BJ (cell line): ENCODE measurements at regions not wholly inside any gene's neighbourhood (a gene's known extent, or its start where the extent isn't known, plus 50 kb on each side); places are given as distances from the start of the nearest gene placed in this dataset.

Source experiments
- CTCF ChIA-PET: fragments of 350-600 bp; formaldehyde crosslinking; extraction: SDS; loops from one replicate; lab custom pipeline; 2021; ENCODE audit warnings: antibody characterized with exemption, inconsistent platforms; lab: Yijun Ruan, JAX
- POLR2A ChIA-PET: fragments of 300-600 bp; sonication (Branson Sonifier 250); formaldehyde crosslinking; extraction: SDS; loops from one replicate; lab custom pipeline; 2021; ENCODE audit warnings: antibody characterized with exemption; lab: Charles Lee
- DNase-seq: peaks from one replicate; pipeline ENCODE4 v3.0.0-alpha.2; 2011; ENCODE audit warnings: low read depth
- H3K27me3 ChIP-seq: 2 replicates; pipeline ENCODE4 v1.6.0; 2011; ENCODE audit warnings: low read length; ENCODE audit not compliant: control insufficient read depth, insufficient read depth
- H3K36me3 ChIP-seq: 2 replicates; pipeline ENCODE4 v1.5.1; 2011; ENCODE audit warnings: low read length; ENCODE audit not compliant: control insufficient read depth, insufficient read depth
- H3K4me3 ChIP-seq: 2 replicates; pipeline ENCODE4 v1.5.1; 2011; ENCODE audit warnings: low read depth, mild to moderate bottlenecking, control low read depth, low read length
- TF ChIP-seq, protein P1 (sequence below): IDR thresholded peaks from 2 replicates; pipeline ENCODE4 v1.5.1; 2011; ENCODE audit warnings: low read depth, mild to moderate bottlenecking, control low read depth, inconsistent platforms, low read length, moderate library complexity; ENCODE audit not compliant: insufficient read depth

- ChIA-PET POLR2A (no interaction called here), CTCF (no interaction called here)
- DNase-seq: no peak
- Histone ChIP-seq H3K4me3 (no peak overlapping the region), H3K36me3 (no peaks in the 10 kb centered on the region), H3K27me3 (no peaks in the 10 kb centered on the region)
- TF ChIP-seq, protein P1, sequence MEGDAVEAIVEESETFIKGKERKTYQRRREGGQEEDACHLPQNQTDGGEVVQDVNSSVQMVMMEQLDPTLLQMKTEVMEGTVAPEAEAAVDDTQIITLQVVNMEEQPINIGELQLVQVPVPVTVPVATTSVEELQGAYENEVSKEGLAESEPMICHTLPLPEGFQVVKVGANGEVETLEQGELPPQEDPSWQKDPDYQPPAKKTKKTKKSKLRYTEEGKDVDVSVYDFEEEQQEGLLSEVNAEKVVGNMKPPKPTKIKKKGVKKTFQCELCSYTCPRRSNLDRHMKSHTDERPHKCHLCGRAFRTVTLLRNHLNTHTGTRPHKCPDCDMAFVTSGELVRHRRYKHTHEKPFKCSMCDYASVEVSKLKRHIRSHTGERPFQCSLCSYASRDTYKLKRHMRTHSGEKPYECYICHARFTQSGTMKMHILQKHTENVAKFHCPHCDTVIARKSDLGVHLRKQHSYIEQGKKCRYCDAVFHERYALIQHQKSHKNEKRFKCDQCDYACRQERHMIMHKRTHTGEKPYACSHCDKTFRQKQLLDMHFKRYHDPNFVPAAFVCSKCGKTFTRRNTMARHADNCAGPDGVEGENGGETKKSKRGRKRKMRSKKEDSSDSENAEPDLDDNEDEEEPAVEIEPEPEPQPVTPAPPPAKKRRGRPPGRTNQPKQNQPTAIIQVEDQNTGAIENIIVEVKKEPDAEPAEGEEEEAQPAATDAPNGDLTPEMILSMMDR: no peak
Observed at GRCh38 chr12:92553389-92553788, 149.4 kb upstream of the PLEKHG7 start.

DNA sequence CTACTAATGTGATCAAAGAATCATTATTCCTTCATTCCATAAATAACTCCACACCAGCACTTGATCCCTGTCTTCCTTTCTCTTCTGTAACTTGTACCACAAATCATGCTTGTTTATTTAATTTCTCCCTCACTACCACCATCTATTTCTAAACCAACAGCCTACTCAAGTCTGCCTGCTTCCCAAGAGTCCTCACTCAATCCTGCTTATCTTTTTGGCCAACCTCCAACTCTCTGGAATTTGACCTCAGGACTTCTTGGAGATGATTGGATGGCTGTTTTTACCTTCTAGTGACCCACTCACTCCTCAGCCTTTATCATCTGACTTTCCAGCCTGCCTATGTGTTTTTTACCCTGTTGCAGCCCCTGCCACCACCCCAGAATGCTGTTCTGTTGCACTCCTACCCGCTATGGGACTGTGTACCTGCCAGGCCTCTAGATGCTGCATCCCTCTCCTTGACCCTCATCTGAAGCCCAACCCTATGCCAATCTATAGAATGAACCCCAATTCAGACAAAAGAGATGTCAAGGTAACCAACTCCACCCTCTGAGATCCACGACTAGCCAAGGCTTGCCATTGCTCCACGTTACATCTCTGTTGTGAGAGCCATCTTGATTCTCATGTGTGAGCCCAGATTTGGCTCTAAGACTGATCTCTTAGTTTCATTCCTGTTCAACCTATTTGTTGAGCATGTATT, 150.2 kb upstream of the PLEKHG7 start:
- DNase-seq: no peak
- CTCF ChIA-PET: no interaction called here

DNA sequence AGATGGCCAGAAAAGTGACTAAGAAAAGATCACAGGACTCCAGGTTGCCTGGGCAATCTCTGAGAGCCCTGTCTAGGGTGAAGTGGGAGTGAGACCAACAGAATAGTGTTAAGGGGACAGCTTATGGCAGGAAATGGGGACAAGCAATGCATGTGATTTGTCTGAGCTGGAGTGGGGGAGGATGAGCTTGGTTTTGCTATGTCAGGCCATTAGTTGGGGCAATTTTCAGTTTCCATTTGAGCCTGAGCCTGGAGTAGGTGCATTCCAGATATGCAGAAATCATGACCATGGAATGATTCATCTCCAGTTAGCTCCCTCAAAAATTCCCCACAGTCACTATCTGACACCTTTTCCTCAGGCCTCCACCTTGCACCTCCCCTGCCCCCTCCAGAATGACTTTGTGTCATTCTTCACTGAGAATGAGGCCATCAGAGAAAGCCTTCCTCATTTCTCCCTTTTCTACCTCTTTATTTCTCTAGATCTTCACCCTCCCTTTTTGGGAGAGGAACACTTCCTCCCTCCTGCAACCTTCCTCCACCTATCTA, 150.9 kb upstream of the PLEKHG7 start:
- POLR2A ChIA-PET: no interaction called here
- no peaks in the 10 kb centered on the region for H3K36me3 ChIP-seq
- TF ChIP-seq, protein P1: no peak
- no peak overlapping the region for H3K4me3 ChIP-seq
- H3K27me3 ChIP-seq: no peaks in the 10 kb centered on the region
- CTCF ChIA-PET: no interaction called here
- no peak for DNase-seq

More for the DNA sequence above, 150.2 kb upstream of the PLEKHG7 start:
- no peak overlapping the region for H3K4me3 ChIP-seq
- H3K27me3 ChIP-seq: no peaks in the 10 kb centered on the region
- no peaks in the 10 kb centered on the region for H3K36me3 ChIP-seq
- TF ChIP-seq, protein P1: no peak
- POLR2A ChIA-PET: no interaction called here

GRCh38 chr12:92551210-92551609, 151.6 kb upstream of the PLEKHG7 start:
- ChIA-PET POLR2A (no interaction called here), CTCF (interaction anchor here (0.8 kb wide), 1 partner anchor 104 kb away, joined by 3 read pairs; no protein-coding TSS in a partner anchor)
- Histone ChIP-seq H3K36me3 (no peaks in the 10 kb centered on the region), H3K4me3 (no peak overlapping the region), H3K27me3 (no peaks in the 10 kb centered on the region)
- TF ChIP-seq, protein P1: no peak
- no peak for DNase-seq

- Histone ChIP-seq H3K4me3 (no peak overlapping the region), H3K27me3 (no peaks in the 10 kb centered on the region), H3K36me3 (no peaks in the 10 kb centered on the region)
- CTCF ChIA-PET: interaction anchor here (0.8 kb wide), 1 partner anchor 104 kb away, joined by 3 read pairs; no protein-coding TSS in a partner anchor
- DNase-seq: no peak
- POLR2A ChIA-PET: interaction anchor here (0.6 to 0.9 kb wide), 2 partner anchors 378 to 405 kb away, joined by 4 to 10 read pairs; no protein-coding TSS in a partner anchor
- TF ChIP-seq, protein P1: no peak
Observed at GRCh38 chr12:92550661-92551060, 152.1 kb upstream of the PLEKHG7 start.
